GM18511 (cell line): ENCODE measurements at regions not wholly inside any gene's neighbourhood (a gene's known extent, or its start where the extent isn't known, plus 50 kb on each side); places are given as distances from the start of the nearest gene placed in this dataset.
A peak's percentile ranks its signal among the peaks of the same experiment; 100 is the strongest.
"Not testable (repeated sequence)": the region's sequence is repeated elsewhere in the genome, so short reads cannot be mapped to it uniquely, and the experiment has no call there.

ENCODE experiments used
- ATAC-seq: cut with Tn5 transposase; IDR thresholded peaks from one replicate; pipeline ENCODE4 v1.9.1; 2021; ENCODE audit warnings: mild to moderate bottlenecking, moderate library complexity; ENCODE audit not compliant: unreplicated experiment

GRCh38 chr12:46982629-46983392 lies 96.6 kb upstream of the PCED1B start:
- no peak for ATAC-seq

- ATAC-seq: no peak
Measured at GRCh38 chr12:46983393-46983793, 96.0 kb upstream of the PCED1B start.

GRCh38 chr12:46983959-46984841 lies 95.2 kb upstream of the PCED1B start:
- ATAC-seq: peak; percentile 84

GRCh38 chr12:46985816-46986215 lies 93.6 kb upstream of the PCED1B start:
- ATAC-seq: no peak

- ATAC-seq: not testable (repeated sequence)
Measured at GRCh38 chr12:46988122-46988521, 91.3 kb upstream of the PCED1B start.

GRCh38 chr12:46990211-46990610 lies 89.2 kb upstream of the PCED1B start:
- ATAC-seq: no peak

- not testable (repeated sequence) for ATAC-seq
Measured at GRCh38 chr12:46992051-46992450, 87.4 kb upstream of the PCED1B start.

GRCh38 chr12:46998811-46999368 lies 80.5 kb upstream of the PCED1B start:
- no peak for ATAC-seq

GRCh38 chr12:47004634-47005033 lies 74.8 kb upstream of the PCED1B start:
- ATAC-seq: no peak

- no peak for ATAC-seq
Measured at GRCh38 chr12:47007048-47007447, 72.4 kb upstream of the PCED1B start.

GRCh38 chr12:47012552-47012951 lies 66.9 kb upstream of the PCED1B start:
- no peak for ATAC-seq

- no peak for ATAC-seq
Measured at GRCh38 chr12:47014474-47014873, 64.9 kb upstream of the PCED1B start.

- ATAC-seq: no peak
Measured at GRCh38 chr12:47015381-47015780, 64.0 kb upstream of the PCED1B start.

GRCh38 chr12:47017041-47017713 lies 62.2 kb upstream of the PCED1B start:
- ATAC-seq: no peak

GRCh38 chr12:47017901-47018475 lies 61.4 kb upstream of the PCED1B start:
- no peak for ATAC-seq

- ATAC-seq: no peak
Measured at GRCh38 chr12:47020211-47020821, 59.1 kb upstream of the PCED1B start.

GRCh38 chr12:47021298-47021697 lies 58.1 kb upstream of the PCED1B start:
- no peak for ATAC-seq

- ATAC-seq: no peak
Measured at GRCh38 chr12:47022296-47022695, 57.1 kb upstream of the PCED1B start.

GRCh38 chr12:47023311-47023710 lies 56.1 kb upstream of the PCED1B start:
- no peak for ATAC-seq

GRCh38 chr12:47023953-47024352 lies 55.5 kb upstream of the PCED1B start:
- ATAC-seq: no peak
